Stimulated activated CD4-positive, alpha-beta T cell treated with anti-CD3 and anti-CD28 coated beads, Interleukin-12 subunit alpha, Interleukin-12 subunit beta, amount 100 ng/mL, for 48 hours (primary cell): ENCODE measurements at regions not wholly inside any gene's neighbourhood (a gene's known extent, or its start where the extent isn't known, plus 50 kb on each side); places are given as distances from the start of the nearest gene placed in this dataset.

Experiments
- DNase-seq, 3 donors: peaks; one replicate each; pipeline ENCODE4 v3.0.0-alpha.2; 2020; ENCODE audit warnings: low read depth in 2 of 3, low spot score in 1 of 3

DNA sequence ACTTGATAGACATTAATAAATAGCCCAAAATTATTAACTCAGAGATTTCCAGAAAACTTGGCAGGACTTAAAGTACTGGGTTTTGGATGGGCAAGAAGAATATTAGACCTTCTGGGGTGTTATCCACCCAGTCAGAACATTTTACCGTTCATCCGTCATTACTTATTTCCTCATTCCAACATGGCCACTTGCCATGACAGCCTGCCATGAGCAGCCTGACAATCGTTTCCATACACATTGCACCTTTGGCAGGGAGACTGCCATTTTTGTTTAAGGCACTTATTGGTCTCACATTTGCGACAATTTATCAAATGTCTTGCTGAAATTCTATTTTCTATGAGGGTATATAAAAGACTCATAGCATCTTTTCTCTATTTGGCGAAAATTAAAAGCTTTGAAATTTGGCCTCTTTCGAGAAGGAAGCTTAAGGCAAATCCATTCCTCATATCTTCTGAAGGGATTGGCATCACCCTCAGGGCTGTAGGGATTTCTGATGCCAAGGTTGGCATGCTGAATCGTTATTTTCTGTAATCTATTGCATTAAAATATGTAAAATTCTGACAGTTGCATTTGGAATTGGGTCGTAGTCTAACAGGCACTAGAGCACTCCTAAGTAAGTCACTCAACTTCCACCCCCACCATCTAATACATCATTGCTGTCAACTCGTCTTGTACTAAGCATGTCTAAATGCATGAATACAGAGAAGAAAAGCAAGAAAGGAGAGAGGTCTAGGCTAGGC lies 406.3 kb upstream of the PIK3C3 start:
- DNase-seq = no peak

- DNase-seq = no peak
Measured at GRCh38 chr18:41545091-41545888, 409.7 kb upstream of the PIK3C3 start.

DNA sequence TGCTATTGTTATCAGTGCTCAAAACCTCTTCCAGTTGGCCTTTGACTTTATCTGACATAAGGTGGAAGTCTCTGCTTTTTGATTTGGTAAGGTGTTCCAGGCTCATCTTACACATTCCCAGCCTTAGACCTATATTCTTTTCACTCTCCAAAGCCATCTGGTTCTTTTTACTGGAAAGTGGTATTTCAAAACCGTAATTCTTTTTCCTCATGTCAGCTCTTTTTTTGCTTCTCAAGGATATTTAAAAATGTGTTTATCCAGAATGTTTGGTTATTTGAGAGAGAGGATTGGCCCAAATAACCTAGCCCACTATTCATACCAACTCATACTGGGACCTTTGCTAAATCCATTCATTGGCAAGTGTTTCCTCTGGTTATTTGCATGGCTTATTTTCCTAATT lies 411.2 kb upstream of the PIK3C3 start:
- DNase-seq = no peak

GRCh38 chr18:41540237-41540871 lies 414.7 kb upstream of the PIK3C3 start:
- no peak for DNase-seq

DNA sequence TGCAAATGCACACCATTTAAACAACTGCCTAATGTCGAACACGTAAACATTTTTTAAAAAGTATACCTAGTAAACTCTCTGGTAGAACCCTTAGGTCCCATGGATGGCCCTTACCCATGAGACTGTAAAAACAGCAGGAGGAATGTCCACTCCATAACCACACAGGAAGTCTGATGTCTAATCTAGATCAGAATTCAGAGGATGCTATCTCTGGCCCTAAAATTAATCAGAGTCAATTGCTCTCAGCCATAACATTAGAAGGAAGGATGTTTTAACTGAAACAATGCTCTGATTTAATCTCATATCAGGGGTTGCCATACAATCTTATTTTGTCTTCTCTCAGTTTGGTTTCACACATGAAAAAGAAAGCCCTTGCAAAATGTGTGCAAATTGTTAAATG lies 416.3 kb upstream of the PIK3C3 start:
- DNase-seq = no peak

DNA sequence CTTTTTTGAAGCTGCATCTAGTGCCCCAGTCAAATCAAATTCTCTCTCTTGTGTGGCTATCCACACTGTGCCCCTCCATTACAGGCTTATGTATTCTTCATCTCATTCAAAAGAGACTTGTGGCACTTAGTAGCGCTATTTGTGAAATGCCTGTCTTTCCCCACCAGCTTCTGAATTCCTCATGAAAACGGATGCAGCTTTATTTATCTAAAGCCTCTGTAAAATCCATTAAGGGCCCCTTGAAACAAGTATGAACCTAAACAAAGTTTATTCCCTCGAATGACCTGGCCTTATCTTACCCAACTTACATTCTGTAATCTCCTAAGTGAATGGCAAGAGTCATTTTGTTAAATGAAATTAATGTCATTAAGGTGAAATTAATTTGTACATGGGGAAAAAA lies 417.4 kb upstream of the PIK3C3 start:
- DNase-seq = no peak

- DNase-seq = no peak
Measured at GRCh38 chr18:41532344-41533086, 422.5 kb upstream of the PIK3C3 start.

GRCh38 chr18:41530970-41531369 lies 424.1 kb upstream of the PIK3C3 start:
- DNase-seq = no peak

DNA sequence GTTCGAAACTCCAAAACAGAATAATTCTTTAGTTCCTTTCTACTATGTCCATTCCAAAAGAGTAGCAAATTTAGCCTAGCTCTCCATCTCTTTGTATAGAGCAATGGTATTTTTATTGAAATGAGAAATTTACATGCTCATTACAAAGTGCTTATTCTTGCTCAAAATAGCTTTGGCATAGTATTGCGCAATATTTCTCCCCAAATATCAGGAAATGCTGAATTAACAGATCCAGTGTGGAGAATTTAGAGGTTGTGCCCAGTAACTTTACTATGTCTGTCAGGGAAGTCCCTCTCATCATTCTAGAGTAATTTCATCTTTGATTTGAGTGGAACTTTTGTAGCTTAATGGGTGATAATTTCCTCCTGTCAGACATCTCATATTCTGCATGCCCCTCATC lies 425.9 kb upstream of the PIK3C3 start:
- DNase-seq = no peak

DNA sequence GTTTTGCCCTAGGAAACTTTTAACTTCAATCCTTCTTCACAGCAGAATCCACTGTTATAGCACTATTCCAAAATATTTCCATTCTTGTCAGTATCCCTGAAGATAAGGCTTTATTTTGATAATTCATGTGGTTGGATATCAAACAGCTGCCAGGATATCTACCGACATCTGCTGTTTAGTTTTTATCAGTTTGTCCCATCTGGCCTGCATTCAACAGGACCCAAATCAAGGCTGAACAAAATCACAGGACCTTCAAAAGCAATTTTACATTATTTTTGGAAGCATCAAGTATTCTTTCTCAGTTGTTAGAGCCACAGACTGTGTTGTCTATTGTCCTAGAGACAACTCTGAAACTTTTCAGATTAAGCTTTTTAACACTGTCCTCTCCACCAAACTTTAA lies 429.0 kb upstream of the PIK3C3 start:
- DNase-seq = no peak

DNA sequence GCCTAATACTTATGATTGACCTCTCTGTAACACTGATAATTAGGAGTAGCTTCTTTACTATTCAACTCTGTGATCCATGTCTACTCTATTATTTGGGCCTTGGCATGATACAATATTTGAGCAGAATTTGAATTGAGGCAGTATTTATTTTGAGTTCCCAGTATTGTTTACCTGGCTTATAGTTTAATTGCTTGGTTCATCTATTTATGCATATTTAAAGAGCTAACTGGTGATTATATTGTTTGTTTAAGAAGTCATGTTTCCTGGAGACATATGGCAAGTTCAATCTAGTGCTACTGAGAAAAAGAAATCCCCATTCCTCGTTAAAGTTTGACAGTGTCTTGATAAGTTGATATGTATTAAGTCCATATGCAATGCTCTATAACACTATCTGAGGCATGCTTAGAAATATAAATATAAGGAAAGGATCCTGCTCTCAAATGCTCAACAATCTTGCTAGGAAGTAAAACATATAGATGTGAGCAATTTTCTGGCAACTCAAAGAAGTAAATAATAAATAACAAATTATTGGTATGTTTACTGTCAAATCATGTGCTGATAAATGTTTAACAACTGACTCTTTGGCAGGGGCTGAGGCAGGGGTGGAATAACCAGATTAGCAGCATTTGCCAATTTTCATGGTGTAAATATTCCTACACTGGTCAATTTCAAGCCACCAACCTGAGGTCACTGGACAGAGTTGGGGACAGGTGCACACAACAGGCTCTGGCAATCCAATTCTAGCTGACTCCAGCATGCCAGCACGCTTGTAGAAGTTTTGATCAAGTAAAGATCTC lies 430.2 kb upstream of the PIK3C3 start:
- no peak for DNase-seq

DNA sequence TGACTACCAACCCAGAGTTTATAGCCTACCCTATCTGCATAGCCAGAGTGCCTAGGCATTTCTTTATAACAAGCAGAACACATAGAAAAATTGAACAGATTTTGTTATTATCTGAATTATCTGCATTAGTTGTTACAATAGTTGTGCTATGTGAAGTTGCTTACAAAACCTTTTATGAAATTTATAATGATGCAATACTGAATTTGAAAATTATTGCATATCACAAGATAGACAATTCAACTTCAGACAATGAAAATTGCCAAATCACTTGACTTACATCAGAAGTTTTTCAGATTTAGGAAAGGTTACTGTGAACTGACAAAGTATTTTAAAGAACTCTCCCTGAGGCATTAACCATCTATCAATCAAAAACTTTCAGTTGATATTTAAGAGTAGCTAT lies 437.9 kb upstream of the PIK3C3 start:
- DNase-seq = no peak

- DNase-seq = no peak
Measured at GRCh38 chr18:41513438-41513837, 441.6 kb upstream of the PIK3C3 start.

DNA sequence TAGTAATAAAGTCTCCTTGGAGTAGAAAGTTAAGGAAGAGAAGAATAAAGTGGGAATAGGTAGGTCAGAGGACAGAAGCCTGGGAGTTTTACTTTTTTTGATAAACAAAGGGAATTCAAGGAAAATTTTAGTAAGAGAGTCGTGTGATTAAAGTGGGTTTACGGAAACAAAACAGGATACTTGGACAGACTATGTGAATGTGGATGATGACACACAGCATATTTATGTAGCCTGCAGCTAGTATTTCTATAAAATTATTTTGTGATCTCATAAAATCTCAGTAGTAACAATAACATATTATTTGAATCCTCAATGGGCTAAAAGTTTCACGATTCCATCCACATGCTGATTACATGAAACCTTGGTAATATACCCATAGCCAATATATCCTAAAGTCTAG lies 450.7 kb upstream of the PIK3C3 start:
- no peak for DNase-seq

GRCh38 chr18:41501848-41502247 lies 453.2 kb upstream of the PIK3C3 start:
- no peak for DNase-seq

- no peak for DNase-seq
Measured at GRCh38 chr18:41499345-41499744, 455.7 kb upstream of the PIK3C3 start.

- DNase-seq = no peak
Measured at GRCh38 chr18:41490861-41491260, 464.2 kb upstream of the PIK3C3 start.

DNA sequence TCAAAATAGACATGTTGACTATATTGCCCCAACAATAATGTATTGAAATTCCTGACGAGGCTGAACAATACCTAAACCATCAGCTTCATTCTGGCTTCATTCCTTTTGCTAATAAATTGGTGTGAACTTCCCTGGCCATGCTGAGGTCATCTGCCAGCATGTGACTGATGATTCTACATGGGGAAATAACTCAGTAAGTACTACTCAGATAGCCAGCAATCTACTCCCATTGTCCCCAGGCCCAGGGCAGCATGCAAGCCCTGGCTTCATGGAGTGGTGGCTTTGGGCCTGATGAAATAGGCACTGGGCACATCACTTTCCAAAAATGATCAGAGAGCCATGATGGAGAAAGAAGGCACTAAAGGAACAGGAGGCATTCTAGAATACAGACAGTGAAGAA lies 468.5 kb upstream of the PIK3C3 start:
- no peak for DNase-seq

DNA sequence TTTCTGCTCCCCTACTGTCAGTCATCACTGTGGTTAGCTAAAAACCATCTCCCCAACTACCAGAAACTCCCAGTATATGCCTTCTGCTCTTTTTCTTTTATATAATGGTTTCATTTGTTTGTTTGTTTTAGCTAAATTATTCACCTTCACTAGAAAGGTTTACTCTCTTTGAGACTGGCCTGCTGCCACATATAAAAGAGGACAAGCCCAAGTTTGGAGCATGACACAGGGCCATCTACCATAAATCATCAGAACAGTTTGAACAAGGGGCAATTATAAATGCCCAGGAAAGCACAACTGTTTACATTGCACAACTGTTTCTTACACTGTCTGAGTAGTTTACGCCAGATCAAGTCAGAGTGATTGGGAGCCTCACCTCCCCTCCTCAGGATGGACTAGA lies 471.0 kb upstream of the PIK3C3 start:
- DNase-seq = no peak

GRCh38 chr18:41482501-41482900 lies 472.5 kb upstream of the PIK3C3 start:
- DNase-seq = no peak
